ENCODE measurements at regions not wholly inside any gene's neighbourhood (a gene's known extent, or its start where the extent isn't known, plus 50 kb on each side); places are given as distances from the start of the nearest gene placed in this dataset.
"Not testable (repeated sequence)": the region's sequence is repeated elsewhere in the genome, so short reads cannot be mapped to it uniquely, and the experiment has no call there.

GRCh38 chr2:11886899-11887298, 140.5 kb downstream of the LPIN1 start:
- TF ChIP-seq CTCF, POLR2A (IDR thresholded peaks at IDR 0.05): not testable (repeated sequence)
